ENCODE measurements at regions not wholly inside any gene's neighbourhood (a gene's known extent, or its start where the extent isn't known, plus 50 kb on each side); places are given as distances from the start of the nearest gene placed in this dataset.

- TF ChIP-seq PRDM15 (CRISPR knock-in tag; IDR thresholded peaks at IDR 0.05) (no peak), MAX (CRISPR knock-in tag; IDR thresholded peaks at IDR 0.05) (no peak), CTCF (IDR thresholded peaks at IDR 0.05) (no peak), ZNF263 (CRISPR knock-in tag; IDR thresholded peaks at IDR 0.05; ENCODE audit: low read depth) (no peak), TEAD1 (CRISPR knock-in tag; IDR thresholded peaks at IDR 0.05) (no peak), MLX (CRISPR knock-in tag; IDR thresholded peaks at IDR 0.05) (no peak), NR3C1 (CRISPR knock-in tag; conservative IDR thresholded peaks at IDR 0.05; ENCODE audit: low read depth) (no peak), USF2 (CRISPR knock-in tag; IDR thresholded peaks at IDR 0.05) (no peak), STAT6 (CRISPR knock-in tag; conservative IDR thresholded peaks at IDR 0.05; ENCODE audit: low read depth) (no peak), CREB1 (CRISPR knock-in tag; IDR thresholded peaks at IDR 0.05) (no peak), ATF1 (CRISPR knock-in tag; IDR thresholded peaks at IDR 0.05) (no peak)
Observed at GRCh38 chr13:90084684-90085290, 1262.7 kb upstream of the MIR17HG start.
